GM10266 (cell line): ENCODE measurements at regions not wholly inside any gene's neighbourhood (a gene's known extent, or its start where the extent isn't known, plus 50 kb on each side); places are given as distances from the start of the nearest gene placed in this dataset.

Experiments
- DNase-seq: peaks from one replicate; pipeline ENCODE4 v3.0.0; 2012; ENCODE audit errors: extremely low spot score
- TF ChIP-seq, protein P1 (sequence below): IDR thresholded peaks from 2 replicates; pipeline ENCODE4 v1.5.1; 2012; ENCODE audit warnings: mild to moderate bottlenecking, low read depth; ENCODE audit not compliant: control insufficient read depth, insufficient read depth; ENCODE audit errors: missing control alignments

- DNase-seq = no peak
- TF ChIP-seq, protein P1, sequence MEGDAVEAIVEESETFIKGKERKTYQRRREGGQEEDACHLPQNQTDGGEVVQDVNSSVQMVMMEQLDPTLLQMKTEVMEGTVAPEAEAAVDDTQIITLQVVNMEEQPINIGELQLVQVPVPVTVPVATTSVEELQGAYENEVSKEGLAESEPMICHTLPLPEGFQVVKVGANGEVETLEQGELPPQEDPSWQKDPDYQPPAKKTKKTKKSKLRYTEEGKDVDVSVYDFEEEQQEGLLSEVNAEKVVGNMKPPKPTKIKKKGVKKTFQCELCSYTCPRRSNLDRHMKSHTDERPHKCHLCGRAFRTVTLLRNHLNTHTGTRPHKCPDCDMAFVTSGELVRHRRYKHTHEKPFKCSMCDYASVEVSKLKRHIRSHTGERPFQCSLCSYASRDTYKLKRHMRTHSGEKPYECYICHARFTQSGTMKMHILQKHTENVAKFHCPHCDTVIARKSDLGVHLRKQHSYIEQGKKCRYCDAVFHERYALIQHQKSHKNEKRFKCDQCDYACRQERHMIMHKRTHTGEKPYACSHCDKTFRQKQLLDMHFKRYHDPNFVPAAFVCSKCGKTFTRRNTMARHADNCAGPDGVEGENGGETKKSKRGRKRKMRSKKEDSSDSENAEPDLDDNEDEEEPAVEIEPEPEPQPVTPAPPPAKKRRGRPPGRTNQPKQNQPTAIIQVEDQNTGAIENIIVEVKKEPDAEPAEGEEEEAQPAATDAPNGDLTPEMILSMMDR = no peak
These were observed 182.3 kb downstream of the MACROH2A1 start for GRCh38 chr5:135216471-135217343.

- no peak for DNase-seq
- TF ChIP-seq, protein P1 = no peak
These were observed 181.8 kb upstream of the PITX1 start for GRCh38 chr5:135215617-135216470.

DNA sequence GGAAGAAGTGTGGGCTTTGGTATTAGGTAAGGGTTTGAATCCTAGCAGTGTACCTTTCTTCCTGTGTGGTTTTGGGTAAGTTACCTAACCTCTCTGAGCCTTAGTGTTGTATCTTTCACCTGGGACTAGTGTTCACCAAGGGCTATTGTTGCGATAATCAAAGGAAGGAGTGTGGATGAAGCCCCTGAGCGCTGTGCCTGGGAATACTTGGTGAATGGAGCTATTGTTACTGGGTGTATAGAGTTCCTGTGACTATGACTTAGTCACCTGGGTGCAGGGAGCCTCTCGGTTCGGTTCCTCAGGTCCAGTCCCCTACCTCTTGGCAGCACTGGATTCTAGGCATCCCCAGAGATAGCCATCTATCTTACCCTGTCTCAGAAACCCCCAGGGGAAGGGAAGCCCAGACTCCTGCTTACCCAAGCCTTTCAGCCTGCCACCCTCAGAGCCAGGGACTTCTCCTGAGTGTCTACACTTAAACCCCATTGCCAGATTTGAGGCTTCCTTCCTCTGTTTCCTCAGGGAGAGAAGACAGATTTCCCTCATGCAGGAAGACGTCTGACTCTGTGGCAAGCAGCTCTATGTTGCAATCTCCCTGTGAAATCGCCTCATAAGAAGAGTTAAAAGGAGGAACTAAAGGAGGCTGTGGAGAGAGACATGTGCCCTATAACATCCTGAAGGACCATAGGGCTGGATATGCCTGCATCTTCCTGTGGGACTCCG is 181.0 kb upstream of the PITX1 start:
- DNase-seq = no peak
- TF ChIP-seq, protein P1 = no peak

DNA sequence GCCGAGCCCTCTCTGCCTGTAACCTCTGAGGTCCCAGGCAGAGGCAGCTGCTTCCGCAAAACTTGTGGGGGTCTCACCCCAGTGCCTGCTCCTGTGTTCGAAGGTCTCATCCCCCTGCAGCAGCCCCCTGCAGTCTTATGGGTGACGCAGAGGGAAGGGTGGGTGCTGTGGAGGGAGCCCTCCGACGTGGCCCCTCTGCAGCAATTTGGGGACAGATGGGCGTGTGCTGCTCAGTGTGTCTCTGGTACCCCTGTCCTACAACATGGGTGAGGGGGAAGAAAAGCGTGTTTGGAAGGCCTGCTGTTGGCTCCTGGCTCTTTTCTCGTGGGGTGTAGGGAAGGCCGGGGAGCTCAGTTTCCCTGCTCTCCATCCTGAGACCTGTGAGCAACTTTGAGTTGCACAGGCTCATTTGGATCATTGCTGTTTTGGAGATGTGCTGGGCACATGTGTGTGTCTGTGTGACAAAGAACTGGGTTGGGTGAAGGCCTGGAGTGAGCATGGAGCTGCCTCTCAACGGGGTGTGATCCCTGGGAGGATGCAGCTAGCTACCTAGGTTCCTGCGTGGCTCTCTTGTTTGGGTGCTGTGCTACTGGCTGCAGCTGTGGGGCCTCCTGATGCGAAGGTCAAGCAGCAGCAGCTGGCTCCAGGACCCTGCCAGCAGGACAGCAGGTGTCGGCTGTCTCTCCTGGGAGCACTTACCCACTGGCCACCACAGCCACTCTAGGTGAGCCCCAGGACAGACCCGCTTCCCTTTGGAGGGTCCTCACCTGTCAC is 179.6 kb upstream of the PITX1 start:
- TF ChIP-seq, protein P1 = no peak
- no peak for DNase-seq

- no peak for DNase-seq
- TF ChIP-seq, protein P1 = no peak
These were observed 179.0 kb upstream of the PITX1 start for GRCh38 chr5:135213027-135213386.

GRCh38 chr5:135212361-135213026 is 178.5 kb upstream of the PITX1 start:
- DNase-seq = no peak
- TF ChIP-seq, protein P1 = no peak
